NT2/D1 (cell line): ENCODE measurements at regions not wholly inside any gene's neighbourhood (a gene's known extent, or its start where the extent isn't known, plus 50 kb on each side); places are given as distances from the start of the nearest gene placed in this dataset.

ENCODE experiments used
- YY1 ChIP-seq: IDR thresholded peaks from 2 replicates; pipeline ENCODE4 v1.6.1; 2011; ENCODE audit not compliant: insufficient read length, insufficient read depth
- ZNF274 ChIP-seq: IDR thresholded peaks from 2 replicates; pipeline ENCODE4 v1.6.1; 2011; ENCODE audit warnings: mild to moderate bottlenecking, low read depth, low read length

DNA sequence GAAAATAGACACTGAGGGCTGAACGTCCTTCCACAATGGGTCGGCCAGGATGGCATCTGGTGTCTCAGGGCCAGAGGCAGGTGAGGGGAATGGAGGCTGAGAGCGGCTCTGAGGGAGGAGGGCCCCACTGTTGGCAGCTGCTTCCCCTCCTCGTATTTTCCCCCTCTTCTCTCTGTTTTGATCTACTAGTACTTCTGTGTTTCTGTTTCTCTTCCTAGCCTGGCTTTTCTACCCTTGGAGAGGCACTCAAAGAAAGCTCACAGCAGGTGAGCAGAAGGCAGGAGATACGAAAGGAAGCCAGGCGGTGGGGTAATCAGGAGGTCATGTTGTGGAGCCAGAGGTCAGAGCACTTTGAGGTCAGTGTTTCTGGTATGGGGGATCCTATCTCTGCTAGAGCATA lies 151.8 kb upstream of the GATB start:
- TF ChIP-seq YY1 (no peak), ZNF274 (no peak)
